HCT116 (cell line): ENCODE measurements at regions not wholly inside any gene's neighbourhood (a gene's known extent, or its start where the extent isn't known, plus 50 kb on each side); places are given as distances from the start of the nearest gene placed in this dataset.

Experiments
- CEBPB ChIP-seq: IDR thresholded peaks from 2 replicates; pipeline ENCODE4 v1.6.1; 2012; ENCODE audit warnings: low read depth
- CTCF ChIP-seq, 3 experiments: fragments of 200-600 bp in 1 of 3; sonication (generic) in 1 of 3; IDR thresholded peaks in 2 of 3; conservative IDR thresholded peaks in 1 of 3; 2 replicates each; pipeline ENCODE4 v1.5.1; 2012 to 2017; ENCODE audit warnings: low read depth in 2 of 3, low read length in 2 of 3, antibody characterized with exemption in 1 of 3, borderline replicate concordance in 1 of 3, control low read depth in 1 of 3, mild to moderate bottlenecking in 1 of 3, mixed read lengths in 1 of 3, mixed run types in 1 of 3, moderate library complexity in 1 of 3; ENCODE audit not compliant: insufficient read depth in 1 of 3
- EZH2 ChIP-seq: fragments of 200-600 bp; sonication (generic); IDR thresholded peaks from 2 replicates; pipeline ENCODE4 v1.6.1; 2017; ENCODE audit warnings: antibody characterized with exemption, mixed run types
- EZH2phosphoT487 ChIP-seq: fragments of 200-600 bp; IDR thresholded peaks from 2 replicates; pipeline ENCODE4 v1.6.1; 2018; ENCODE audit warnings: antibody characterized with exemption, borderline replicate concordance
- JUND ChIP-seq: IDR thresholded peaks from 2 replicates; pipeline ENCODE4 v1.6.1; 2012
- POLR2A ChIP-seq: IDR thresholded peaks from 2 replicates; pipeline ENCODE4 v1.7.0; 2011; ENCODE audit warnings: borderline replicate concordance; ENCODE audit not compliant: insufficient read depth, insufficient read length; ENCODE audit errors: extremely low read depth
- RAD21 ChIP-seq: IDR thresholded peaks from 2 replicates; pipeline ENCODE4 v1.6.1; 2012; ENCODE audit warnings: low read depth, mild to moderate bottlenecking
- SP1 ChIP-seq: IDR thresholded peaks from 2 replicates; pipeline ENCODE4 v1.6.1; 2012; ENCODE audit warnings: low read depth
- TCF7L2 ChIP-seq: IDR thresholded peaks from 2 replicates; pipeline ENCODE4 v1.7.0; 2011; ENCODE audit warnings: borderline replicate concordance, inconsistent platforms; ENCODE audit not compliant: insufficient read depth, insufficient read length; ENCODE audit errors: extremely low read depth
- YY1 ChIP-seq: IDR thresholded peaks from 2 replicates; pipeline ENCODE4 v1.6.1; 2011; ENCODE audit warnings: low read length, low read depth, moderate library complexity, mild to moderate bottlenecking; ENCODE audit not compliant: insufficient replicate concordance; ENCODE audit errors: extremely low read depth

- TF ChIP-seq POLR2A (no peak), CTCF (IDR thresholded peaks at IDR 0.05 in 2 of 3, conservative IDR thresholded peaks at IDR 0.05 in 1 of 3; ENCODE audit: borderline replicate concordance in 1 of 3, insufficient read depth in 1 of 3, low read depth in 2 of 3, low read length in 2 of 3) (no peak), CEBPB (no peak), EZH2phosphoT487 (no peak), JUND (no peak), EZH2 (no peak), YY1 (no peak), SP1 (no peak), RAD21 (no peak), TCF7L2 (no peak)
Observed at GRCh38 chr5:171728686-171729085, 56.9 kb upstream of the SMIM23 start.
